ENCODE measurements at regions not wholly inside any gene's neighbourhood (a gene's known extent, or its start where the extent isn't known, plus 50 kb on each side); places are given as distances from the start of the nearest gene placed in this dataset.
A peak's percentile ranks its signal among the peaks of the same experiment; 100 is the strongest.

DNA sequence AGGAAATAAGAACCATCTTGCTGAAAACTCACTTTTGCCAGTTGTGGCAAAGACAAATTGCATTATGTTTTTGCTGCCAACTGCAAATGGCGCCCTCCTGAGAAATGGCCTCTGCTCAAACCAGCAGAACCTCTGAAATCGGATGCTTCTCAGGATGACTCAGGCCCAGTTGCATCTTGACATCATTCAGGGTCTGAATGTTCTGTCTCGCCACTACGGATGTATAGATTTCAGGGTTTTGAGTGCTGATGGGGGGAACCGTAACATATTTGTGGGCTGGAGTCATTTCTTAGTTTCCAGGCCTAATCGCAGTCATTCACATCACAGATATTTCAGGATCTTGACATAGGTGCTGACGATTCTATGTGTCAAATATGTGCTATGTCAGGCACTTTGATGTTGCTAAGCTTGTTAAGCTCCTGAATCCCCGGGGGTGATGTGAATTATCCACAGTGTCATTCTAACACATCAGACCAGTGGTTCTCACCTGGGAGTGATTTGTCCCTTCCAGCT, 207.1 kb downstream of the NFATC2 start:
- no peak for DNase-seq

DNA sequence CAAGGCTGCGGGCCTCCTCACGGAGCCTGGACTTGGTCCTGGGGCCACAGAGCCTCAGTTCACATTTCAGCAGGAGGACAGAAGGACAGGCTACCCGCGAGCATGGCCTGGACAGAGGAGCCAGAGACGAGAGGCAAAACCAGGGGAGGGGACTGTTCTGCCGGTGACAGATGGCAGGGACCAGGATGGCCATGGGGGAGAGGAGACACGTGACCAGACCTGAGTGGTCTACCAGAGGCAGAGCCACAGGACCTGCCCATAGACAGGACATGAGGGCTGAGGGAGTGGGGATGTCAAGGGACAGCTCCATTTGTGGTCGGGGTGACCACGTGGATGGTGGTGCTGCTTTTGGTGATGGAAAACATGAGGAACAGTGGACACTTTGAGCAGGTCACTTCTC, 207.9 kb downstream of the NFATC2 start:
- DNase-seq = no peak

DNA sequence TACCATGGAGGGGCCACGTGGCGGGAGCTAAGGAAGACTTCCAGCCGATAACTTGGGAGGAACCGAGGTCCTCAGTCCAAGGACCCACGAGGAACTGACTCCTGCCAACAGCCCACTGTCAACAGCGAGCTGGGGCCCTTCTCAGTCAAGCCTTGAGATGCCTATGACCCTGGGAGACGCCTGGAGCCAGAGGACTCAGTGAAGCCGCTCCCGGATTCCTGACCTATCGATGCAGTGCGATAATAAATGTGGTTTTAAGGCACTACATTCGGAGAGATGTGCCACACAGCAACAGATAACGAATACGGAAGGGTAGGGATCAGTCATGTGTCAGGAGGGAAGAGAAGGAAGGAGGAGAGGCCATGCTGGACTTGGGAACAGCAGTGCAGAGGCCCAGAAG, 208.5 kb downstream of the NFATC2 start:
- no peak for DNase-seq

DNA sequence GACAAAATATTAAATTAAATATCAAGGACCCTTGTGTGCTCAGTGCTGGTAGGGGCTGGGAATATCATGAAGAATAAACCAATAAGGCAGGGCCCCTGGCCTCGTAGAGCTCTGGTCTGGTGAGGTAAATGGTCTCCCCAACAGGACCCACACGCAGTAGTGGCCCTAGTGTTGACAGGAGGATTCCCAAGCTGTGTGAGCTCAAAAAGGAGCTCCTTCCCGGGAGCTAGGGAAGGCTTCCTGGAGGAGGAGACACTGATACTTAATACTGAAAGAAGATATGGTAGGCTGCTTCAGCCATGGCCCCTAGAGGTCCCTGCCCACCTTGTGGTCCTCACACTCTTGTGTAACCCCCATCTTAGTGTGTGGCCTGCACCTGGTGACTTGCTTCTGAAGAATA, 209.1 kb downstream of the NFATC2 start:
- no peak for DNase-seq

DNA sequence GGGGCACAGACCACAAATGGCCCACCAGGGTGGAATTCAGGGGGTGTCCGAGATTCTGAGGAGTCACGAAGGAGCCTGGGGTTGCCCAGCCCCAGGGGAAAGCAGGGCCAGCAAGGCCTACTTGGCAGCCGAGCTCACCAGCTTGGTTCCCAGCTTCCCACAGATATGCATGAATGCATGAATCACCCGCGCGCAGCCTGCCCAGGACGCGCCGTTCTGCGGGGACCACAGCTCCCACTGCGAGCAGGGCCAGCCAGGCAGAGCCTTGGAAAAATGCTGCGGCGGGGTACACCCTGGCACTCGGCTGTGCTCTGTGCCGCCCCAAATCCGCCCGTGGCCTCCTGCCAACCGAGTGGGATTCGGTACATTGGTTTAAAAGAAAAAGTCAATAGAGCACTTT, 211.0 kb downstream of the NFATC2 start:
- DNase-seq = no peak

DNA sequence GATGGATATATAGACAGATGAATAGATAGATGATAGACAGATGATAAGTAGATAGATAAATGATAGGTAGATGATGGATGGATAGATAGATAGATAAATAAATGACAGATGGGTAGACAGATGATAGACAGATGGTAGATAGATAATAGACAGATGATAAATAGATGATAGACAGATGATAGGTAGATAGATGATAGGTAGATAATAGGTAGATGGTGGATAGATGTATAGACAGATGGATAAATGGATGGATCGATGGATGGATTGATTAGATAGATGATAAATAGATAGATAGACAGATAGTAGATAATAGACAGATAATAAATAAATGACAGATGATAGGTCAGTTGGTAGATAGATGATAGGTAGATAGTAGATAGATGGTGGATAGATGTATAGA, 212.7 kb downstream of the NFATC2 start:
- DNase-seq = no peak

DNA sequence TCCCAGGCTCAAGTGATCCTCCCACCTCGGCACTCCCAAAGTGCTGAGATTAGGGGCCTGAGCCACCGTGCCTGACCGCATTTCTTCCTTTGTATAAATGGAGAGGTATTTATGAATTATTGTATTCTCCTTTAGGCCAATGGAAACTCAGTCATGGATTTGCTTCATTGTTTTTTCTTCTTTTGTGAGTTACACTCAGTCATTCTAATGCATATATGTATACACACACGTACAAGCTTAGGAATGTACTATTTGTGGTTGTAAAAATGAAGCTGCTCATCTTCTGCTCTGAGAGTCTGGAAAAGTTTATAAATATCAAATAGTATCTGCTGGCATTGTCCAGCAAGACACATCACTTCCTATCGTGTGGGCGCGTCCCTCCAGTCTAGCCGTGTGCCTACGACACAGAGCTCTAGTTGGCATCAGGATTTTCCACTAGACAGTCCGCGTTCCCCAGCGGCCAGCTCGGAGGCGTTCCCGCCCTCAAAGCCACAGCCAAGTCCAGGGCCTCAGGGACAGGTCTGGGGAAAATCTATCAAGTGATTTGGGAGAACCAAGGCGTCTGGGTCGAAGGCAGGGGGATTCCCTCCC, 215.2 kb downstream of the NFATC2 start:
- DNase-seq = no peak

DNA sequence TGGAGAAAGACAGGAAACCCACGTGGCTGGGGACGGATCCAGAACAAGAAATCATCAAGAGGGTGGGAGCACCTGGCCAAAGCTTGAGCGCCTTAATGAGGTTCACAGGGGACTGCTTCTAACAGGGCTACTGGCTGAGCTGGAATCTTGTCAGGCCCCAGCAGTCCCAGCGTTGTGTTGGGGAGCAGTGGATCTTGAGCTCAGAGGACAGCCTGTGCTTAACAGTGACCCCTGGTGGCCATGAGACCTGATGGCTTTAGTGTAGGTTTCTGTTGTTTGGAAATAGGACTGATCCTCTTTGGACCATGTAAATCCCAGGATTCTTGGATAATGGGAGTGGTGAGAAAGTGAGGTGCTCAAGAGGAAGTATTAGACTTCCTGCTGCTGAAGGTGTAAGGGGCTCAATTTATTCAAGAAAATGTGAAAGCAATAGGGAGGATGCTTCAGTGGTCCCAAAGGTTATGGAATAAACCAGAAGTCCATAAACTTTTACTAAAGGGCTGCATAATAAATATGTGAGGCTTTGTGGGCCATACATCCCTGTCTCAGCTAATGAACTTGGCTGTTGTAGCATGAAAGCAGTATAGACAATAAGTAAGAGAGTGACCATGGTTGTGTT, 216.2 kb downstream of the NFATC2 start:
- DNase-seq = no peak

DNA sequence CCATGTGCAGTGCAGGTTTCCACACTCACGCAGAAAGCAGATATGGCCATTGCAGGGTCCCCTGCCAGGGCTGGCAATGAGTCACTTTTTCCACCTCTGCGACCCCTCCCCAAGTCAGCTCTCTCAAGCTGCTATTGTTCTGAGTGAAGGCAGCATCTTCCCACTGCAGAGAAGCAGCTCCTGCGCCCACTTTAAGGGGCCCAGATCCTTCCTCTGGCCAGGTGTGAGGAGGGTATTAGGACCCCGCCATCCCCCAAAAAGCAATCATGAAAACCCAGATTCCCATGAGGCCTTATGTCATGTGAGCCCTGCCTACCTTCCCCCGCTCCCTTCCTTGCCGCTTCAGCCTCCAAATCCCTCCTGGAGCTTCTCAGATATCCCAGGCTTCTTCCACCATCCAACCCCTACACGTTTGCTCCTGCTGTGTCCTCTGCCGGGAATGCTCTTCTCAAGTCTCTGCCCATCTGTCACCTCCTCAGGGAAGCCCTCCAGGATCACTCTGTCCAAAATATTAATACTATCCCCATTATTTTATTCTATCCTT, 220.3 kb downstream of the NFATC2 start:
- no peak for DNase-seq

DNA sequence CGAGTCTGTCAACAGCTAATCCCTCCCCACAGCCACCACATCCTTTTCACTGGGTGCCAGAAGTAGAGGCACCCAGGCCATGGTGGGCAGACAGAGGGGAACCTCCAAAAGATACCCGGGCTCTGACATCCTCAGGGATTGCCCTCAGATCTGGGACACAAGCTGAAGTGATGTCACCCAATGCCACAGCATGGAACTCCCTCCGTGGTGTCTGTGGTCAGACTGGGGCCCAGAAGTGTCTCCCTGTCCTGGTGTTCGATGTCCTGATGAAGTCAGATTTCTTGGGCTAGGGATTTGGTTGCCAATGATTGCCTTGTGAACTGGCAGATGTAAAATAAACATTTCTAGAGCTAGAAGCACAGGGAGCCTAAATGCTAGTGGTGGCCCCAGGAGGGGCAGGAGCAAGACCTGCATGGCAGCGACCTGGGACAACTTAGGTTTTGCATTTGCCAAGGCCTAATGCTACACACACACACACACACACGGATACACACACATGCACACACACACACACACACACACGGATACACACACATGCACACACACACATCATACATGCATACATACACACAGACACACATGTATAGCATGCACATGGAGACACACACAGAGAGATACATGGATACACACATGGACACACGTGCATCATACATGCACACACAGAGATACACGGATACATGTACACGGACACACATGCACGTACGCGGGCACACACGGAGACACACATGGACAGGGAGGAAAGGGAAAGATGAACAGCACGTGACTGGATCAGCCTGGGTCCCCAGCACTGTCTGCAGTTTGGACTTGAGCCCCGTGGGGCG, 221.0 kb downstream of the NFATC2 start:
- no peak for DNase-seq

DNA sequence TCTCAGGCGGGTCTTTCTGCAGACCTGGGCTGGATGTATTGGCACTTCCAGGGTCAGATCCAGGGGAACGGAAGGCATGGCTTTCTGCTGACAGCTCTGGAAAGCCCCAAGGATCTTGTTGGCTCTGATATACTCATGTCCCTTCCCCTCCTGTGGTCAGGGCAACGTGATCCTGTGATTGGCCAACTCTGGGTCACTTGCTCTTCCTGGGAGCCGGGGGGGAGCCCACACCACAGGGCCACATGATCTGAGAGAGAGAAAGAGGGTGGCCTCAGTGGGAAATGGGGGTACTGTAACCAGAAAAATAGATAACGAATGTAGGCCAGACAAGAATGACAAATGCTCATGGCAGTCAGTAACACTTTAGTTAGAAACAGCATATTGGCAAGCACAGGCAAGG, 223.0 kb downstream of the NFATC2 start:
- DNase-seq = no peak

DNA sequence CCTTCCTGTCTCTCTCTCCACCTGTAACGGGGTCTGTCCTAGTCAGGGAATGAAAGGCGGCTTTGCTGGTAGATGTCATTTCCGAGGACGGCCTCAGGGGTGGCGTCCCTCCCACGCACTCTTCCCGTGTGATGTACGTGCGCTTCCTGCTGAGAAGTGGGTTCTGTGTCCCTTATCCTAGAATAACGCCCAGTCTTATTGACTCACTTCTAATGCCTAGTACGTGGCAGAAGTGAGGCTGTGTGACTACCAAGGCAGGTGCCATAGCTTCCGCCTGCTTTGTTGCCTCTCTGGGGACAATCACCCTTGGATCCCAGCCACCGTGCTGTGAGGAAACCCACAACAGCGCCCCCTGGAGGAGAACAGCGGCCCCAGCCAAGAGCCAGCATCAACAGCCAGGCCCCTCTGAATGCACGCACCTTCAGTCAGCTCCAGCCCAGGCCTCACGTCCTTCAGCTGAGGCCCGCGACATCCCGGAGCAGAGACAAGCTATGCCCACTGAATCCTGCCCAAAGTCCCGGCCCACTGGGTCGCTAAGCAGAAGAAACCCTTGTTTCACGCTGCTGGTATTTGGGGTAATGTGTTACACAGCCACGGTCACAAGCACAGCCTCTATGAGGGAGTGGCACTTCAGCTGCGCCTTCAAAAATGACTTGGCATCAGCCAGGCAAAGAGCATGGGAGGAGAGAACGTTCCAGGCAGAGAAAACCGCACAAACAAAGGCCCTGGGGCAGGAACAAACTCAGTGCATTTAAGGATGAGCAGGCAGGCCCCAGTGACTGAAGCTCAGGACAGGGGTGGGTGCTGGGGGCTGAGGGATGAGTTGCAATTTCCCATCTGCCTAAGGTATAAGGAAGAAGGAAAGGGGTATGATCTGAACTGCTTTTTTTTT, 224.2 kb downstream of the NFATC2 start:
- no peak for DNase-seq

DNA sequence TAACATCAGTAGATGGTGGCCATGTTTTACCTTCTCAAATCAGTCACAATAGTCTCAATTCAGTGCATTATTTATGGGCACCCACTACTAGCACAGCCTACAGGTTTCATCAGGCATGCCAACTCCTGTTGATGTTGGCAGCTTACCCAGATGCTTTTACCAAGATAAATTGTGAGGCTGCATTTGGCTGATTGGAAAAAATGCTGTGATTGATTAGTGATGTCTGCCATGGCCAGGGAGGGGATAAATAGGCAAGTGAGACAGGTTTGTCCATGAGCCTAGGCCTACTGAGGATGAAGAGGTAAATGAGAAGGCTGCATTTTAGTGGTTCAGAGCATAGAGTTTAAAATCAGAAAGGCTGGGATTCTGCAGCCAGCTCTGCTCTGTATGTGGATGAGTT, 227.1 kb downstream of the NFATC2 start:
- DNase-seq = no peak

DNA sequence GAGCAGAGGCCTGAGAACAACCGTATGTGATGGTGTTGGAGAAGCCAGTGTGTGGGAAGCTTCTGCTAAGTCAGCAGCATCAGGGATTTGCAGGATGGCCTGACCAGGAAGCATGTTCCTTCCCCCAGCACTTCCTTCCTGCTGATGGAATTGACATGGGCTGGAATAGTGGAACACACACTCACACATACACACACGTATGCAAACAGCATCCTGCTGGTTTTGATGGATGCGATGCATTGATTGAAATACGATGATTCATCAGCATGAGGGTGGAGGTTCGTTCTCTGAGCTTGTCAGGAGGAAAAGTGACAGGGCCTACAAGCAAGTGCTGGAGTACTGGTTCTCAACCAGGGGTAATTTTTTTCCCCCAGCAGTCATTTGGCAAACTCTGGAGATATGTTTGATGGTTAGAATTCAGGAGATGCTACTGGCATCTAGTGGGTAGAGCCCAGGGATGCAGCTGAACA, 229.1 kb downstream of the NFATC2 start:
- DNase-seq = no peak

DNA sequence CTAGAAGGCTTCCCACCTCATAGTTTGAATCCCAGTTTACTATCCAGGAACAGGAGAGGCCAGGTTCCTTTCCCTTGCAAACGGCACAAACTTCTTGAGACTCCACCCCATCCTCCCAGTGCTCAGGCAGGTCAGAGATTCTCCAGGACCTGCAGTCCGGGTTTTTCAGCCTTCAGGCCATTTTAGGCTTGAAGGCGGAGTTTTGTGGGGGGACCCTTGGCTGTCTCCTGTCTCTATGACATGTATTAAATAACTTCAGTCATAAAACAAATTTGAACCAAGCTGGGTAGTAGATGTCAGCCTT, 230.1 kb downstream of the NFATC2 start:
- DNase-seq = no peak

DNA sequence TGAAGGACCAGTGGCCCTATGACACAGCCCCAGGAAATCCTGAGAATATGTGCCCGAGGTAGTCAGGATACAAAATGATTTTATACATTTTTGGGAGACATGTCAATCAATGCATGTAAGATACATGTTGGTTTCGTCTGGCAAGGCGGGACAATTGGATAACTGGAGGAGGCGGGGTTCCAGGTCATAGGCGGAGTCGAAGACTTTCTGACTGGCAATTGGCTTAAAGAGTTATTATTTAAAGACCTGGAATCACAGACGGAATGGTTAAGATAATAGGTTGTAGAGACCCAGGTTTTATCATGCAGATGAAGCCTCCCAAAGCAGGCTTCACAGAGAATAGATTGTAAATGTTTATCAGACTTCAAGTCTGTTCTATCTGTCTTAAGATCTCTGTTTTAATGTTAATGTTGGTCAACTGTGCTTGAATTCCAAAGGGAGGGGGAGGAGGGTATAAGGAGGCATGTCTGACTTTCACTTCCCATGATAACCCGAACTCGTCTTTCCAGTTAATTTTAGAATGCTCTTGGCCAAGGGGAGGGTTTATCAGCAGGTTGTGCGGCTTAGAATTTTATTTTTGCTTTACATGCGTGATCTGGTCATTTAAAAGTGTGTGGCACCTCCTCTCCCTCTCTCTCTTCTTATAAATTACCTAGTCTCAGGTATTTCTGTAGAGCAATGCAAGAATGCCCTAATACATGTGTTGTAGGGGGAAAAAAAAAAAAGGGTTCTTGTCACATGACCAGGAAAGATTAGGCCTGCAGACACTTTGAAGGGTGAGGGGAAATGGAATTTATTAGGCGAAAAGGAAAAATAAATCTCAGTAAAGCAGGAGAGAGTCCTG, 230.7 kb downstream of the NFATC2 start:
- DNase-seq = no peak

DNA sequence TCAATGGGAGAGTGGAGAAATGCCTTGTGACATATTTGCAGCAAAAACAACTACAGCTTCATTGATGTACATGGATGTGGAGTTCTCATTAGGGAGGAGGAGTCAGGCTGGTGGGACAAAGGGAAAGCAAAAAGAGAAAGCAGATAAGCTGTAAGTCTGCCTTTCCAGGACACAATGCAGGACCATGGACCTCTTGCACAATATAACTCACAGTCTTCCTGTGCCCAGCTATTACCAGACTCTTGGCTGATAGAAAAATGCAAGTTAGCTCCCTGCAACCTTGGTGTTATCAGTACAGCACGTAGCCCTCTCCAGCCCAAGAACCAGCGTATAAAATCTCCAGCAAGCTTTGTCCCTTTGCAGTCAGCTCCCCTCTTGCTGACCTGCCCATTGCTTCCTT, 232.3 kb downstream of the NFATC2 start:
- no peak for DNase-seq

DNA sequence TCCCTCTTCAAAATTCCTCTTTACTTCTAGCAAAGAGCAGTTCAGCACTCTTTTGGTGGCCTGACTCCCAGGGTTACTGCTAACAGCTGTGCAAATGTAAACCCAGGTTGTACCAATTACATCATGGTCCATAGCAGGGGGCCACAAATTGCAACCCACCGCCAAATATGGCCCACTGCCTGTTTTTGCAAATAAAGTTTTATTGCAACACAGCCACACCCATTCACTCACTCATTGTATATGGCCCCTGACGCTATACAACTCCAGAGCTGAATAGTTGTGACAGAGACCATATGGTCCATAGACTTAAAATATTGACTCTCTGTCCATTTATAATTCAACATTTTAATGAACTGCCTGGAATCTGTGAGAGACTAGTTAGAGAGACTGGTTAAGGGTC, 233.4 kb downstream of the NFATC2 start:
- no peak for DNase-seq

DNA sequence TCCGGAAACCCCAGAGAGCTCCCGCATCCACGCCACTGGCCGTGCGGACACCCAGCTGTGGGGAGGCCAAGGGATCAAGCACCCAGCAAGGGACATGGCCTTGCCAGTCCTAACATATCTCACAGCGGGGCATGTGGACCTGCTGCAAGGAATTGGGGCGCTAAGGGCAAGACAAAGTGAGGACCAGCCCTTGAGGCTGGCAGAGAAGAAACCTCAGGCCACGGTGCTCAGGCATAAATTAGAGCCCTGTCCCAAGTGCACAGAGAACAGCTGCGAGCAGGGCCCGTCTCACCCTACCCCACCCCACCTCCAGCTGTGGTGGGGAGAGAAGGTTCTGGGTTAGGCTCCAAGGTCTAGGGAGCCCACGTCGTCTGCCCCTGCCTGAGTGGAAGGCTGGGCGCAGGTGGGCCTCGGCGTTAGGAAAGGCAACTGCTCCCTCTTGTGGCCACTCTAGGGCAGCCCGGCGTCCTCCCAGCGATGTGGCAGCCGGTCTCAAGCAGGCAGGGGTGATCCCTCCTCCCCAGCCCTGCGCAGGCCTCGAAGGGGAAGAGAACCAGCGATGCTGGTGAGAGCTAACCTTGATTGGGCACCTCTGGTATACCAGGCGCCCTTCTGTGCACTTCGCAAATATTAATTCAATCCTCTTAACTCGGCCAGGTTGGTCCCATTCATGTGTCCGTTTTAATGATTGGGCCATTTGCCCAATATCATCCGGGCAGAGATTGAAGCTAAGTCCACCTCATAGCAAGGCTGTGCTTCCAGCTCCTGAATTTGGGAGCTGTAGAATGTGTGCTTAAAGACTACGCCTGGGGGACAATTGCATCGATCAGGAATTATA, 235.8 kb downstream of the NFATC2 start:
- DNase-seq = peak; percentile 38

DNA sequence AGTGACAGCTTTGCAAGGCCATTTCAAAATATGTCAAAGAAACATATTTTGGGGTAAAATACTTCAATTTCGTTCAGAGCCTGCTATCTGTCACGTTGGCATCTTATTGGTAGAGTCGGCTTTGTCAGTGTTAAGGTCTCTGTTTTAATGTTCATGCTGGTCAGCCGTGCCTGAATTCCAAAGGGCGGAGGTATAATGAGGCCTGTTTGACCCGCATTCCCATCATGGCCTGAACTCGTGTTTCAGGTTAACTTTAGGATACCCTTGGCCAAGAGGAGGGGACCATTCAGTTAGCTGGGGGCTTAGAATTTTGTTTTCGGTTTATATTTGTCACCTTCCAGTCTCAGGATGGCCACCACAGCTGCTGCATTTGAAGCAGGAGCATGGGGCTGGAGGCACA, 236.4 kb downstream of the NFATC2 start:
- no peak for DNase-seq
